ENCODE measurements at regions not wholly inside any gene's neighbourhood (a gene's known extent, or its start where the extent isn't known, plus 50 kb on each side); places are given as distances from the start of the nearest gene placed in this dataset.
"Not testable (repeated sequence)": the region's sequence is repeated elsewhere in the genome, so short reads cannot be mapped to it uniquely, and the experiment has no call there.

DNA sequence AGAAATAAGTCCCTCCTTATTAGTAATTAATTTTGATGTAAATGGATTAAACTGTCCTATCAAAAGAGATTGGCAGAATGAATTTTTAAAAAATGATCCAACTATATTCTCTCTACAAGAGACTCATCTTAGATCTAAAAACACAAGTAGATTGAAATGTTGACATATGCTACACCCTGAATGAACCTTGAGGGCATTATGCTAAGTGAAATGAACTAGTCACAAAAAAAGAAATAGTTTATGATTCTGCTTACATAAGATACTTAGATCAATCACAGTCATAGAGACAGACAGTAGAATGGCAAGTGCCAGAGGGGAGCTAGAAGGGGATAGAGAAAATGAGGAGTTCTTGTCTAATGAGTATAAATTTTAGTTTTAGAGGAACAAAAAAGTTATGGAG lies 849.8 kb downstream of the CDH11 start:
- H3K27ac ChIP-seq: no peak overlapping the region
- TF ChIP-seq, protein P1, sequence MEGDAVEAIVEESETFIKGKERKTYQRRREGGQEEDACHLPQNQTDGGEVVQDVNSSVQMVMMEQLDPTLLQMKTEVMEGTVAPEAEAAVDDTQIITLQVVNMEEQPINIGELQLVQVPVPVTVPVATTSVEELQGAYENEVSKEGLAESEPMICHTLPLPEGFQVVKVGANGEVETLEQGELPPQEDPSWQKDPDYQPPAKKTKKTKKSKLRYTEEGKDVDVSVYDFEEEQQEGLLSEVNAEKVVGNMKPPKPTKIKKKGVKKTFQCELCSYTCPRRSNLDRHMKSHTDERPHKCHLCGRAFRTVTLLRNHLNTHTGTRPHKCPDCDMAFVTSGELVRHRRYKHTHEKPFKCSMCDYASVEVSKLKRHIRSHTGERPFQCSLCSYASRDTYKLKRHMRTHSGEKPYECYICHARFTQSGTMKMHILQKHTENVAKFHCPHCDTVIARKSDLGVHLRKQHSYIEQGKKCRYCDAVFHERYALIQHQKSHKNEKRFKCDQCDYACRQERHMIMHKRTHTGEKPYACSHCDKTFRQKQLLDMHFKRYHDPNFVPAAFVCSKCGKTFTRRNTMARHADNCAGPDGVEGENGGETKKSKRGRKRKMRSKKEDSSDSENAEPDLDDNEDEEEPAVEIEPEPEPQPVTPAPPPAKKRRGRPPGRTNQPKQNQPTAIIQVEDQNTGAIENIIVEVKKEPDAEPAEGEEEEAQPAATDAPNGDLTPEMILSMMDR (IDR thresholded peaks at IDR 0.05): no peak
- DNase-seq (ENCODE audit: low spot score): no peak
- H3K4me3 ChIP-seq: no peak overlapping the region

DNA sequence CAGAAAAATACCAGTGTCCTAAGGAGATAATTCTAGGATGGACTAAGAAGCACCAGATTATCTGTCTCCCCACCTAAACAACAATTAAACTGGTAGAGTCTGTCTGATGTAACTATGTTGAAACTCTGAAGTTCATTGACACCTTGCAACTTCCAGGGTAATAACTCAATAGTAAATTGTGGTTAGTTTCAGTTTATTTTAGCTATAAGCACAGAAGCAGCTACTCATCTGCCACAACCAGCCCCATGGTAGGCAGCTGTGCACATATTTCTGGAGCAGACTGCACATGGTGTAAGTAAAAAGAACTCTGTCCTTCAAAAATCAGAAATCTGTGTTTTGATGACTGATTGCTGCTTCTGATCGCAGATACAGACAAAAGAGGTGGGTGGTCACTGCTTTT lies 852.1 kb downstream of the CDH11 start:
- DNase-seq (ENCODE audit: low spot score): no peak
- H3K4me3 ChIP-seq: no peak overlapping the region
- TF ChIP-seq, protein P1 (IDR thresholded peaks at IDR 0.05): no peak
- no peak overlapping the region for H3K27ac ChIP-seq

DNA sequence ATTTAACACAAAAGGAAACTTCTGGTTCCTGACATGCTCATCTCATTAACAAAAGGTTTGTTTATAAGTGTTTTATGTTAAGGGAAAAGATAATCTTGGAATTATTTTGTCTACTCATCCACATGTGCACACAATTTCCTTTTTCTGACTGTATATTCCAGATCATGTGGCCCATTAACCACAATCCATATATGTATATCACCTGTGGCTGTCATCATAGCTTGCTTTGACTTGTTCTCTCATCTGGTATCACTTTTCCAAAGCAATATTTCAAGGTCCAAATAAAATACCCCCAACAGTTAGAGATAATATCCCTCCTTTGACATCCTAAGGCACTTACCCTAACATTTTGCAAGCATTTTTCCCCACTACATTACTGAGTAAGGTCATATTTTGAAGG lies 856.1 kb downstream of the CDH11 start:
- Histone ChIP-seq H3K27ac (no peak overlapping the region), H3K4me3 (no peak overlapping the region)
- TF ChIP-seq, protein P1 (IDR thresholded peaks at IDR 0.05): no peak
- no peak for DNase-seq (ENCODE audit: low spot score)

DNA sequence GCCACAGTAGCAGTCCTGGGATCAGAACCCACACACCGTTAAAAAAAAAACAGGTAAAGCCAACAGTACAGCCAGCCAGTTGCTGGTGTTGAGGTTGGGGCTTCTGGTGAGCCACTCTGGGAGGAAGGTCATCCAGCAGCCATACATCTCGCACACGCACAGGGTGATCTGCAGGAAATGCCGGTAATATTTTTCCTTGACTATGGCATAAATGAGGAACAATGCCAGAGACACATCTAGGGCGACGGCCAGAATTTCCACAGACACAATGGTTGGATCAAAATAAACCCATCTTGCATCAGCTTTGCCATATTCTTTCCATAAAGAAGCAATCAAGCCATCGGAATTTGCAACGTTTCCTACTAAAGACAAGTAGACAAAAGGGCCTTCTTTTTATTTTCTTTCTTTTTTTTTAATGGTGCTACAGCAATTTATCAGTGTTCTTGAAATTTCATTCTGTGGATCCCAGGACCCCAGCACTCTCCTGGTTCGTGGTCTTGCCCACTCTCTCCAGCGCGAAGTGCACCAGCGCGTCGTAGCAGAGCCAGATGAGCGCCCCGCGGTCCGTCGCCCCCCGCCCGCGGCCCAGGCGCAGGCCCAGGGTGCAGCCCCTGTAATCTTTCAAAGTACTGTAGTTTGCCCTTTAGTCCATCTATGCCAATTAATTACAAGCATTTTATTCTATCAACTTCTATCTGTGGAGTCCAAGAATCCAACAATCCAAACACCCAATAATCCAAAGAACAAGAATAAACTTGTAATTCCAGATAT lies 861.0 kb downstream of the CDH11 start:
- DNase-seq (ENCODE audit: low spot score); H3K27ac ChIP-seq; H3K4me3 ChIP-seq: not testable (repeated sequence)

DNA sequence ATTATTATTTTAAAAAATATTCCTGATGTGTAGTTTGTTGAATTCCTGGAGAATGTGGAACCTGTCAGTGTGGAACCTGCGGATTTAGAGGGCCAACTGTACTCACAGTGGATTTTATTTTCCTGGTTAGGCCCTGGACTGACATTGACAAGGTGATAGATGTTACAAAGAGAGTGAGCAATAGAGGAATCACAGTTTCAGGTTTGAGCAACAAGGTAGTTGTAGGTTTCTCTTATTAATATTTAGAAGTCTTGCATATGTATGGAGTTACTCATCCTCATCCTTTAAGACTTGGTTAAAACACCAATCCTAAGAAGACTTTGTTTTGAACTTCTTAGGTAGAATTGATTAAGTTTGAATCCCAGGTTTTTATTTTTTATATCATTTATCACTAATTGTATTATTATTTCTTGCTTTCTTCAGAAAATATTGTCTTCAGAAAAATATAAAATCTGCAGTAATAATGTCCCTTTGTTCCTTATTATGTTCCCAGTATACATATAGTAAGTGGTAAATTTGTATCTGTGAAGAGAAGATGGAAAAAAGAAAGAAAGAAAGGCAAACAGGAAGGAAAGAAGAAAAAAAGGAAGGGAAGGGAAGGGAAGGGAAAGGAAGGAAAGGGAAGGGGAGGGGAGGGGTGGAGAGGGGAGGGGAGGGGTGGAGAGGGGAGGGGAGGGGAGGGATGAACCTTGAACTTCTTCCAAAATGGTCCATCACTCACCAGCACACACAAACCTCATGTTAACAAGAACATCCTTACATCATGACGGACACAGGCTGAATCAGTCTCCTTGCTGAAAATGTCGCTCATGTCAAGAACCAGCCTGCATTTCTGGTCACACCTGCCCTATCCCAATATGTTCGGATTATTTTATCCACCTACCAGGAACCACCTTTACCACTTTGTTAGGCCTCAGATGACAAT lies 867.2 kb downstream of the CDH11 start:
- TF ChIP-seq, protein P1 (IDR thresholded peaks at IDR 0.05): no peak
- H3K27ac ChIP-seq: no peak overlapping the region
- no peak for DNase-seq (ENCODE audit: low spot score)
- no peak overlapping the region for H3K4me3 ChIP-seq

DNA sequence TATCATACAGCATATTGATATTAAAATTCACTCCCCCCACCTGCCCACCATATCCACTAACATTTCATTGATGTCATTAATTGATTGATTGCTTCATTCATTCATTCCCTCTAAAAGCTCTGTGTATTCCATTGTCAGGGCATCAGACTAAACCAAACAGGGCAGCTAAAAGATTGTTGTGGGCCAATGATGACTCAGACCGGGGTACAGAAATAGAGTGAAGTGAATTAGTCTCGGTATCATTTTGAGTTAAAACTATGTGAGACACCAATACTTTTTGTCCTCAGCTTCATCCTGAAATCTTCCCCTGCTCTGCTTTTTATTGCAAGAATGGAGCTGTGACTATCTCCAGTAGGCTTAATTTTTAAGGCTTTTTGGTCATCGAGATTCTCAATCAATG lies 868.3 kb downstream of the CDH11 start:
- TF ChIP-seq, protein P1 (IDR thresholded peaks at IDR 0.05): no peak
- Histone ChIP-seq H3K4me3 (no peak overlapping the region), H3K27ac (no peak overlapping the region)
- DNase-seq (ENCODE audit: low spot score): no peak

DNA sequence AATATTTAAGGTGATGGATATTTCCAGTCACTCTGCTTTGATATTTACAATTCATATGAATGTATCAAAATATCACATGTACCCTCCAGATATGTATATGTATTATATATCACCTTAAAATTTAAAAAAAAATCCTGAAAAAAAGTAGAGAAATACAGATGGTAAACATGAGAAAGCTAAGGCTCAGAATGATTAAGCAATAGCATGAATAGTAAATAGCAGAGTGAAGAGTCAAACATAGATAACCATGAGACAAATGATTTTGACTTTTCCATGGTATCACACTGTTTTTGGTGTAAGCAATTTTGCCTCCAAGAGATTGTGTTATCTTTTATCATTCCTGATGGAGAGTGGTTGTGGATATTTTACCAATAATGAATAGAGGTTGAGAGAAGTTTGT lies 868.8 kb downstream of the CDH11 start:
- TF ChIP-seq, protein P1 (IDR thresholded peaks at IDR 0.05): no peak
- DNase-seq (ENCODE audit: low spot score): no peak
- H3K27ac ChIP-seq: no peak overlapping the region

More for the DNA sequence above, 868.8 kb downstream of the CDH11 start:
- H3K4me3 ChIP-seq: no peak overlapping the region
